ENCODE measurements at regions not wholly inside any gene's neighbourhood (a gene's known extent, or its start where the extent isn't known, plus 50 kb on each side); places are given as distances from the start of the nearest gene placed in this dataset.

DNA sequence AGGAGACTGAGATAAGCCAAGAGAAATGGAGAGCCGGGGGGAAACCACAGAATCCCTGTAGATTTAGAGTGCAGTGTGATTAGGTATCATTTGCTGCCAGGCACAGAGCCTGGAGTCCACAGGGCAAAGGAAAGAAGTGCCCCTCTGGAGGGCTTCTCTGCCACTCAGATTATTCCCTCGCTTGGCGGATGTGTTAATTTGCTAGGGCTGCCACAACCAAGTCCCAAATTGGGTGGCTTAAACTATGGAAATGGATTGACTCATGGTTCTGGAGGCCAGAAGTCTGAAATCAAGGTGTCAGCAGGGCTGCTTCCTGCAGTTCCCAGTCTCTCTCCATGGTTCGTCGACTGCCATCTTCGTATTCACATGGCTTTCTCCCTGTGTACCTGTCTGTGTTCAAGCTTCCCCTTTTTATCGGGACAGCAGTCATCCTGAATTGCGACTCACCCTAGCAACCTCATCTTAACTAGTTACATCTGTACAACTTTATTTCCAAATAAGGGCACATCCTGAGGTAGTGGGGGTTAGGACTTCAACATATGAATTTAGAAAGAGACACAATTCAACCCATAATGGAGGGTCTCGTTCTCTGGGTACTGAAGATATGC, 122.2 kb downstream of the ANKRD60 start:
- H3K27me3 ChIP-seq (replicated peaks in 1 of 4; ENCODE audit: control insufficient read depth in 3 of 4, extremely low read depth in 1 of 4, insufficient read depth in 3 of 4, low read length in 3 of 4): no peaks in the 10 kb centered on the region
- H3K23ac ChIP-seq (ENCODE audit: insufficient read length): no peak overlapping the region
- H3K18ac ChIP-seq (ENCODE audit: extremely low read depth, low read length): no peak overlapping the region
- DNase-seq (ENCODE audit: low read depth in 1 of 2, low spot score in 2 of 2) (no peak), FAIRE-seq (no peak)
- no peak overlapping the region for H2AFZ ChIP-seq (ENCODE audit: low read length)
- WGBS, 2 experiments (ENCODE audit: extremely low coverage in 1 of 2, insufficient coverage in 1 of 2, insufficient read length in 1 of 2, insufficient replicate concordance in 2 of 2, low coverage in 1 of 2, low lambda C conversion rate in 2 of 2, missing lambda C conversion rate in 1 of 2): 92% methylated on average over 9 of the region's 9 CpGs; no CpG with 5 or more reads in 1 of the 2 experiments
- CTCF ChIA-PET (ENCODE audit: partially characterized antibody): interaction anchor here (0.9 to 1.3 kb wide), 4 partner anchors 10 to 29 kb away, joined by 3 read pairs; no protein-coding TSS in a partner anchor
- no peak overlapping the region for H3K9ac ChIP-seq (replicated peaks in 1 of 4; ENCODE audit: extremely low read depth in 1 of 4, low read depth in 3 of 4, low read length in 3 of 4)
- H3K4me3 ChIP-seq (ENCODE audit: extremely low read depth in 1 of 4, insufficient read depth in 2 of 4, low read depth in 3 of 4, low read length in 4 of 4): no peak overlapping the region
- no peak overlapping the region for H4K5ac ChIP-seq (ENCODE audit: insufficient read length, low read depth, low read length)
- H2BK12ac ChIP-seq (ENCODE audit: low read depth, low read length): no peak overlapping the region
- no peak overlapping the region for H2BK20ac ChIP-seq (ENCODE audit: low read length)
- H4K91ac ChIP-seq (replicated peaks; ENCODE audit: insufficient read length, low read length): no peak overlapping the region
- no peaks in the 10 kb centered on the region for H3K4me1 ChIP-seq (replicated peaks in 1 of 4; ENCODE audit: control insufficient read depth in 3 of 4, insufficient read depth in 4 of 4, low read length in 3 of 4)
- no peak overlapping the region for H2AK5ac ChIP-seq (ENCODE audit: low read depth, low read length)
- no peaks in the 10 kb centered on the region for H3K23me2 ChIP-seq (ENCODE audit: low read depth, low read length)
- H2BK120ac ChIP-seq (replicated peaks; ENCODE audit: low read depth, low read length): no peak overlapping the region
- H3K79me1 ChIP-seq (ENCODE audit: low read depth, low read length): no peaks in the 10 kb centered on the region
- no peaks in the 10 kb centered on the region for H4K20me1 ChIP-seq (replicated peaks in 1 of 2; ENCODE audit: control insufficient read depth in 1 of 2, insufficient read depth in 2 of 2, low read length in 2 of 2)
- H2BK15ac ChIP-seq (ENCODE audit: low read length): no peak overlapping the region
- no peak overlapping the region for H3K4me2 ChIP-seq (ENCODE audit: insufficient read depth in 1 of 2, low read depth in 2 of 2, low read length in 2 of 2)
- no peak overlapping the region for H3K4ac ChIP-seq (replicated peaks; ENCODE audit: insufficient read length, low read depth, low read length)
- H3K14ac ChIP-seq (ENCODE audit: insufficient read length): no peak overlapping the region
- H3K79me2 ChIP-seq (ENCODE audit: control insufficient read depth in 1 of 2, insufficient read depth in 2 of 2, low read length in 2 of 2): no peaks in the 10 kb centered on the region
- H3K36me3 ChIP-seq (ENCODE audit: control insufficient read depth in 2 of 4, insufficient read depth in 4 of 4, low read length in 3 of 4): no peaks in the 10 kb centered on the region
- no peaks in the 10 kb centered on the region for H3K9me3 ChIP-seq (ENCODE audit: insufficient read depth in 2 of 2, low read depth in 1 of 2, low read length in 1 of 2)
- no peak overlapping the region for H2BK5ac ChIP-seq (ENCODE audit: low read depth, low read length)
- H4K8ac ChIP-seq (ENCODE audit: extremely low read depth, insufficient read depth, low read length): no peak overlapping the region
- H3K56ac ChIP-seq (replicated peaks; ENCODE audit: insufficient read length, low read depth, low read length): no peak overlapping the region
- POLR2A ChIA-PET (ENCODE audit: partially characterized antibody): no interaction called here
- no peak overlapping the region for H3K27ac ChIP-seq (ENCODE audit: low read depth, low read length)
- TF ChIP-seq TAF1 (IDR thresholded peaks at IDR 0.05; ENCODE audit: low read depth, low read length) (no peak), EGR1 (IDR thresholded peaks at IDR 0.05; ENCODE audit: borderline replicate concordance, low read depth, low read length) (no peak), GABPA (IDR thresholded peaks at IDR 0.05; ENCODE audit: borderline replicate concordance, insufficient read depth, low read length) (no peak), HDAC6 (IDR thresholded peaks at IDR 0.05; ENCODE audit: low read depth, low read length) (no peak), TCF12 (IDR thresholded peaks at IDR 0.05; ENCODE audit: low read depth, low read length) (no peak), RXRA (IDR thresholded peaks at IDR 0.05; ENCODE audit: insufficient read depth, low read depth, low read length) (no peak), CTBP2 (IDR thresholded peaks at IDR 0.05; ENCODE audit: borderline replicate concordance, insufficient read depth, insufficient read length, low read length) (no peak), CBX5 (IDR thresholded peaks at IDR 0.05; ENCODE audit: low read depth, low read length) (no peak), TBP (IDR thresholded peaks at IDR 0.05; ENCODE audit: low read depth, low read length) (no peak), EZH2 (IDR thresholded peaks at IDR 0.05; ENCODE audit: low read depth, low read length, severe bottlenecking) (no peak), TEAD4 (IDR thresholded peaks at IDR 0.05; ENCODE audit: low read depth, low read length) (no peak), SIX5 (IDR thresholded peaks at IDR 0.05; ENCODE audit: low read depth, low read length) (no peak), RFX5 (IDR thresholded peaks at IDR 0.05; ENCODE audit: borderline replicate concordance, low read depth, low read length) (no peak)
- TF ChIP-seq, protein P1, sequence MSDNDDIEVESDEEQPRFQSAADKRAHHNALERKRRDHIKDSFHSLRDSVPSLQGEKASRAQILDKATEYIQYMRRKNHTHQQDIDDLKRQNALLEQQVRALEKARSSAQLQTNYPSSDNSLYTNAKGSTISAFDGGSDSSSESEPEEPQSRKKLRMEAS (IDR thresholded peaks at IDR 0.05): no peak

All from H1 (cell line).